Transverse colon (tissue), 3 donors: ENCODE measurements at regions not wholly inside any gene's neighbourhood (a gene's known extent, or its start where the extent isn't known, plus 50 kb on each side); places are given as distances from the start of the nearest gene placed in this dataset.

Experiments
- EP300 ChIP-seq: sonication (generic); formaldehyde crosslinking; IDR thresholded peaks from one replicate; pipeline ENCODE4 v1.6.1; 2017; ENCODE audit warnings: antibody characterized with exemption, low read depth
- POLR2A ChIP-seq: fragments of 450-650 bp; IDR thresholded peaks from one replicate; pipeline ENCODE4 v1.6.1; 2016; ENCODE audit warnings: antibody characterized with exemption, mild to moderate bottlenecking, moderate library complexity
- TF ChIP-seq, protein P1 (sequence below), 5 experiments: fragments of 200-600 bp in 3 of 5; fragments of 450-650 bp in 2 of 5; sonication (generic) in 3 of 5; IDR thresholded peaks; 1 replicate in 2 of 5; 2 replicates in 3 of 5; pipeline ENCODE4 v1.5.1; 2016 to 2017; ENCODE audit warnings: antibody characterized with exemption in 5 of 5, inconsistent platforms in 3 of 5, mild to moderate bottlenecking in 2 of 5, moderate library complexity in 1 of 5

DNA sequence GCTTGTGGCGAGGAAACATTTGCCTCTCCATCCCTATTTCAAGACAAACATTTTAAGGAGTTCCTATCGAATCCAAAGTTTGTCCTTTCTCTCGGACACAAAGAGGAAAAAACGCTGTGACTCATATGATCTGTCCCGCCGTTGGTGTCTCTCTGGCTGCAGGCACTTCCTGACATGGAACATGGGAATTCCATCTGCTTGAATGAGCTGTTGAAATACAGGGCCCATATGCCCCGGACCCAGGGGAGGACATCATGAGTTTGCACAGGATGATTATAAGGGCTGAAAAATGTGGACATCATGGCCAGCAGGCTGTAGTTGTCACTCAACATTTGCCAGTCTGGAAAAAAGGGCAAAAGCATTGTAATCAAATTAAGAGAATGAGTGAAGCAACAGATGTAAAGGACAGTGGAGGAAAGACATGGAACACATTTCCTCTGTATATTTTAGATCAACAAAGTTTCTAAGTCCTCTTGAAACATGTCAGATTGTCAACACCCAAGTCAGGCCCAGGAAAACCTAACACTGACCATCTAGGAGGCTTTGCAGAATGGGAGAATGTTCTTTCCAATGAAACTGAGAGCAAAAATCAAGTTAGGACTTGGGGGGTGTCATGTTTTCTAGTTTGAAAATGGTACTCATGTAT, 103.2 kb upstream of the SMIM21 start:
- TF ChIP-seq, protein P1, sequence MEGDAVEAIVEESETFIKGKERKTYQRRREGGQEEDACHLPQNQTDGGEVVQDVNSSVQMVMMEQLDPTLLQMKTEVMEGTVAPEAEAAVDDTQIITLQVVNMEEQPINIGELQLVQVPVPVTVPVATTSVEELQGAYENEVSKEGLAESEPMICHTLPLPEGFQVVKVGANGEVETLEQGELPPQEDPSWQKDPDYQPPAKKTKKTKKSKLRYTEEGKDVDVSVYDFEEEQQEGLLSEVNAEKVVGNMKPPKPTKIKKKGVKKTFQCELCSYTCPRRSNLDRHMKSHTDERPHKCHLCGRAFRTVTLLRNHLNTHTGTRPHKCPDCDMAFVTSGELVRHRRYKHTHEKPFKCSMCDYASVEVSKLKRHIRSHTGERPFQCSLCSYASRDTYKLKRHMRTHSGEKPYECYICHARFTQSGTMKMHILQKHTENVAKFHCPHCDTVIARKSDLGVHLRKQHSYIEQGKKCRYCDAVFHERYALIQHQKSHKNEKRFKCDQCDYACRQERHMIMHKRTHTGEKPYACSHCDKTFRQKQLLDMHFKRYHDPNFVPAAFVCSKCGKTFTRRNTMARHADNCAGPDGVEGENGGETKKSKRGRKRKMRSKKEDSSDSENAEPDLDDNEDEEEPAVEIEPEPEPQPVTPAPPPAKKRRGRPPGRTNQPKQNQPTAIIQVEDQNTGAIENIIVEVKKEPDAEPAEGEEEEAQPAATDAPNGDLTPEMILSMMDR (IDR thresholded peaks at IDR 0.05) = no peak
- TF ChIP-seq EP300 (no peak), POLR2A (no peak)
